ENCODE measurements at regions not wholly inside any gene's neighbourhood (a gene's known extent, or its start where the extent isn't known, plus 50 kb on each side); places are given as distances from the start of the nearest gene placed in this dataset.

DNA sequence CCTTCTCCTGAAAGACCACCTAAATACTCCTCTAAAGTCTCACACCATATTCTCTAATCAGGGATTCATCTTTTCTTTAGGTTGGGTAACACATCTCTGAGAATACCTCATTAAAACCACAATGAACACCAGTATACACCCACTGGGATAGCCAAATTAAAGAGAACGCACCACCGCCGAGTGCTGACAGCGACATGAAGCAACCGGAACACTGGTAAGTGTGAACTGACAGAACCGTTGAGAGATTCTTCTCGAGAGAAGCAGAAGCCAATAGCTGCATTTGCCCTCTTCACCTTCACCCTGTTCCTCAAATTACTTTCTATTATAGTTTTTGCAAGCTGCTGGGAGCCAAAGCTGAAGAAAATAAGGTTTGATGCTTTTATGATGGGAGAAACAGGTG is 318.5 kb downstream of the FBXO15 start:
- TF ChIP-seq, protein P1, sequence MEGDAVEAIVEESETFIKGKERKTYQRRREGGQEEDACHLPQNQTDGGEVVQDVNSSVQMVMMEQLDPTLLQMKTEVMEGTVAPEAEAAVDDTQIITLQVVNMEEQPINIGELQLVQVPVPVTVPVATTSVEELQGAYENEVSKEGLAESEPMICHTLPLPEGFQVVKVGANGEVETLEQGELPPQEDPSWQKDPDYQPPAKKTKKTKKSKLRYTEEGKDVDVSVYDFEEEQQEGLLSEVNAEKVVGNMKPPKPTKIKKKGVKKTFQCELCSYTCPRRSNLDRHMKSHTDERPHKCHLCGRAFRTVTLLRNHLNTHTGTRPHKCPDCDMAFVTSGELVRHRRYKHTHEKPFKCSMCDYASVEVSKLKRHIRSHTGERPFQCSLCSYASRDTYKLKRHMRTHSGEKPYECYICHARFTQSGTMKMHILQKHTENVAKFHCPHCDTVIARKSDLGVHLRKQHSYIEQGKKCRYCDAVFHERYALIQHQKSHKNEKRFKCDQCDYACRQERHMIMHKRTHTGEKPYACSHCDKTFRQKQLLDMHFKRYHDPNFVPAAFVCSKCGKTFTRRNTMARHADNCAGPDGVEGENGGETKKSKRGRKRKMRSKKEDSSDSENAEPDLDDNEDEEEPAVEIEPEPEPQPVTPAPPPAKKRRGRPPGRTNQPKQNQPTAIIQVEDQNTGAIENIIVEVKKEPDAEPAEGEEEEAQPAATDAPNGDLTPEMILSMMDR (conservative IDR thresholded peaks at IDR 0.05; ENCODE audit: low read length), result no peak
- no peak for TF ChIP-seq EZH2phosphoT487 (IDR thresholded peaks at IDR 0.05; ENCODE audit: borderline replicate concordance)

Measured in Loucy (cell line).